ENCODE measurements at regions not wholly inside any gene's neighbourhood (a gene's known extent, or its start where the extent isn't known, plus 50 kb on each side); places are given as distances from the start of the nearest gene placed in this dataset.

DNA sequence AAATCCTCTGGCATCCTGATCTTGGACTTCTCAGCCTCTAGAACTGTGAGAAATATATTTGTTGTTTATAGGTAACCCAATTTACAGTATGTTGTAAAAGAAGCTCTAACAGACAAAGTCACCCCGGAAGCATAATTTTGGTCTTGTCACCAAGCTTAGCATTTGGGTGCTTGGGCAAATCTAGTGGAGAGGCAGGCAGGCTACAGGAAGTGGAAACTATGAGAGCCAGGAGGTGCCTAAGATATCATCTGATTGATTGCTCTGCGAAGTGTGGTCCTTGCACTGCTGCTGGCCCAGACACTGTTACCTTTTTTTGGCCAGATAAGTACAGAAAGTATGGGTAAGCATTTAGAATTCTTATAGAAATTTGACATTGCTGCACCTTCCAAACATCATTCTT, 102.9 kb downstream of the CDC42EP3 start:
- TF ChIP-seq POLR2A (IDR thresholded peaks at IDR 0.05) = no peak
- TF ChIP-seq, protein P1, sequence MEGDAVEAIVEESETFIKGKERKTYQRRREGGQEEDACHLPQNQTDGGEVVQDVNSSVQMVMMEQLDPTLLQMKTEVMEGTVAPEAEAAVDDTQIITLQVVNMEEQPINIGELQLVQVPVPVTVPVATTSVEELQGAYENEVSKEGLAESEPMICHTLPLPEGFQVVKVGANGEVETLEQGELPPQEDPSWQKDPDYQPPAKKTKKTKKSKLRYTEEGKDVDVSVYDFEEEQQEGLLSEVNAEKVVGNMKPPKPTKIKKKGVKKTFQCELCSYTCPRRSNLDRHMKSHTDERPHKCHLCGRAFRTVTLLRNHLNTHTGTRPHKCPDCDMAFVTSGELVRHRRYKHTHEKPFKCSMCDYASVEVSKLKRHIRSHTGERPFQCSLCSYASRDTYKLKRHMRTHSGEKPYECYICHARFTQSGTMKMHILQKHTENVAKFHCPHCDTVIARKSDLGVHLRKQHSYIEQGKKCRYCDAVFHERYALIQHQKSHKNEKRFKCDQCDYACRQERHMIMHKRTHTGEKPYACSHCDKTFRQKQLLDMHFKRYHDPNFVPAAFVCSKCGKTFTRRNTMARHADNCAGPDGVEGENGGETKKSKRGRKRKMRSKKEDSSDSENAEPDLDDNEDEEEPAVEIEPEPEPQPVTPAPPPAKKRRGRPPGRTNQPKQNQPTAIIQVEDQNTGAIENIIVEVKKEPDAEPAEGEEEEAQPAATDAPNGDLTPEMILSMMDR (IDR thresholded peaks at IDR 0.05) = no peak
